ENCODE measurements at regions not wholly inside any gene's neighbourhood (a gene's known extent, or its start where the extent isn't known, plus 50 kb on each side); places are given as distances from the start of the nearest gene placed in this dataset.

- no peak for DNase-seq (ENCODE audit: low spot score)
- FAIRE-seq = no peak
Observed at GRCh38 chr10:128883231-128884032, 583.6 kb upstream of the MGMT start.

- no peak for FAIRE-seq
- no peak for DNase-seq (ENCODE audit: low spot score)
Observed at GRCh38 chr10:128884033-128884425, 583.0 kb upstream of the MGMT start.

- FAIRE-seq (no peak), DNase-seq (ENCODE audit: low spot score) (no peak)
Observed at GRCh38 chr10:128884496-128885072, 582.5 kb upstream of the MGMT start.

- peak; percentile 90 for FAIRE-seq
- no peak for DNase-seq (ENCODE audit: low spot score)
Observed at GRCh38 chr10:128885573-128886555, 581.2 kb upstream of the MGMT start.

GRCh38 chr10:128887856-128888255 is 579.2 kb upstream of the MGMT start:
- FAIRE-seq (no peak), DNase-seq (ENCODE audit: low spot score) (no peak)

GRCh38 chr10:128892005-128892404 is 575.0 kb upstream of the MGMT start:
- no peak for FAIRE-seq
- DNase-seq (ENCODE audit: low spot score) = no peak

- FAIRE-seq = no peak
Observed at GRCh38 chr10:128894641-128895040, 572.4 kb upstream of the MGMT start.

GRCh38 chr10:128895473-128895872 is 571.6 kb upstream of the MGMT start:
- no peak for FAIRE-seq

More at GRCh38 chr10:128894641-128895040, 572.4 kb upstream of the MGMT start:
- DNase-seq (ENCODE audit: low spot score) = no peak

GRCh38 chr10:128896116-128896795 is 570.8 kb upstream of the MGMT start:
- no peak for DNase-seq (ENCODE audit: low spot score)
- no peak for FAIRE-seq

More at GRCh38 chr10:128895473-128895872, 571.6 kb upstream of the MGMT start:
- no peak for DNase-seq (ENCODE audit: low spot score)

- DNase-seq (ENCODE audit: low spot score) (no peak), FAIRE-seq (no peak)
Observed at GRCh38 chr10:128896963-128897362, 570.1 kb upstream of the MGMT start.

- no peak for FAIRE-seq
- no peak for DNase-seq (ENCODE audit: low spot score)
Observed at GRCh38 chr10:128897401-128898129, 569.5 kb upstream of the MGMT start.

GRCh38 chr10:128898133-128898915 is 568.7 kb upstream of the MGMT start:
- DNase-seq (ENCODE audit: low spot score) = no peak
- FAIRE-seq = no peak

- DNase-seq (ENCODE audit: low spot score) (no peak), FAIRE-seq (no peak)
Observed at GRCh38 chr10:128898916-128899195, 568.2 kb upstream of the MGMT start.

- FAIRE-seq (no peak), DNase-seq (ENCODE audit: low spot score) (no peak)
Observed at GRCh38 chr10:128900456-128900855, 566.6 kb upstream of the MGMT start.

GRCh38 chr10:128901236-128901635 is 565.8 kb upstream of the MGMT start:
- FAIRE-seq (no peak), DNase-seq (ENCODE audit: low spot score) (no peak)

GRCh38 chr10:128902031-128902710 is 564.9 kb upstream of the MGMT start:
- no peak for FAIRE-seq
- DNase-seq (ENCODE audit: low spot score) = no peak

GRCh38 chr10:128907155-128907941 is 559.7 kb upstream of the MGMT start:
- DNase-seq (ENCODE audit: low spot score) (no peak), FAIRE-seq (no peak)

- no peak for DNase-seq (ENCODE audit: low spot score)
- no peak for FAIRE-seq
Observed at GRCh38 chr10:128908099-128908498, 558.9 kb upstream of the MGMT start.

- DNase-seq (ENCODE audit: low spot score) = no peak
- FAIRE-seq = no peak
Observed at GRCh38 chr10:128908499-128908898, 558.5 kb upstream of the MGMT start.

All from urothelium cell line (cell line).